EH (cell line): ENCODE measurements at regions not wholly inside any gene's neighbourhood (a gene's known extent, or its start where the extent isn't known, plus 50 kb on each side); places are given as distances from the start of the nearest gene placed in this dataset.

Experiments
- DNase-seq: peaks from one replicate; pipeline ENCODE4 v3.0.0-alpha.2; 2015; ENCODE audit warnings: low read depth

DNA sequence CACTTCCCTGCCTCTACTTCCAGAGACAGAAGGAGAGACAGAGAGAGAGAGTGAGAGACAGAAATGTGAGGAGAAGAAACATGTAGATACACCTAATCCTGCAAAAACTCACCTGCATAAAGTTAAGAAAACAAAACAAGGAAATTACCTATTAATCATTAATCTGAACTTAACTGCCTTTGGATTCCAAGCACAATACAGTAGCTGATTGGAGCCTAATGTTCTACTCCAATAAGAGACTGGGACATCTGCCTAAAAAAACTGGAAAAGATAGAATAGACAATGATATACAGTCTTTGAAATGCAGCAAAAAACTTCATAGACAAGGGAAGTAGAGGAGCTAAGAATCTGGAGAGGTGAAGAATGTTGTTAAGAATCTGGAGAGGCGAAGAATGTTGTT is 910.2 kb upstream of the SLC10A2 start:
- no peak for DNase-seq

- DNase-seq, result no peak
Measured at GRCh38 chr13:103973740-103974139, 907.5 kb upstream of the SLC10A2 start.

GRCh38 chr13:103969520-103970050 is 903.4 kb upstream of the SLC10A2 start:
- no peak for DNase-seq

DNA sequence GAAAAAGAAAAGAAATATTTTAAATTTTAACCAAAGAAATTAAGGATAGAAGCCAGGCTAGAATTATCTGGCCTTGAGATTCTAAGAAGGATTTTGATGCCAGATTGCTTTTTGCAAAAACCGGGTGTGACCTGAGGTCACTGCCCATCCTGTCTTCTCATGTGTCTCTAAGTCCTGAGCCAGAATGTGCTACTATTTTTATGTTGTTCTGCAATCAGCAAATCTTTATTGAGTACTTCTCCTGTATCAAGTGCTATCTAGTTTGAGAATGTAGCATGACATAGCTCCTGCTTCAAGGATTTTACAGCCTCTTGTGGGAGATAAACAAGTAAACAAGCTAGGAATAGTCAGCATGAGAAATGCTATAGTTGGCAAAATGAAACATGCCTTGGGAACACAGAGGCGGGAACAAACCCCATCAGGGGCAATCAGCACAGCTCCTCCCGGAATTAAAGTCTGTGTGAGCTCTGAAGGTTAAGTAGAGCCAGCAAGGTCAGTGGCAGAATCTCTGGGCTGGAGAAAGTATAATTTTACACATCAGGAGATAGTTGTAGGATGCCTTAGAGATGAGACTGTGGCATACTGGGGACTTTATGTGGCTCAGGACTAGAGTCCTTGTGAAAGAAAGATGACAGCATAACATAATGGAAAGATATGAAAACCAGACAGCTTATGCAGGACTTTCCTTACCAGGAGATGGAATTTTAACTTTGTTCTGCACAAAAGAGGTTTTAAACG is 899.5 kb upstream of the SLC10A2 start:
- no peak for DNase-seq

DNA sequence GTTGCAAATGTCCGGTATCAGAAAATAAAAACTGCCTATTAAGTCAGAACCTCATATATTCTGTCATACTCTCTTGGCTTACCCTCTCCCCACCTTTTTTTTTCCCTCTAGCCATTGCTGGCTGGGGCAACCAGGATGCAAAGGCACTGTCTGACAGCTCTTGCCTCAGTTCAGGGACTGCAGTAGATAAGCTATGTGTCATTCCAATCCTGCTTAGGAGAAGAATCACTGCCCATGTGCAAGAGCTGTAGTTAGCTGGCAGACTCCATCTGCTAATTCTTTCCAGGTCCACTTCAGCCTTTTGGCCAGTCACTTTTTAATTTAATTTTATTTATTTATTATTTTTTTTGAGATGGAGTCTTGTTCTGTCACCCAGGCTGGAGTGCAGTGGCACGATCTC is 895.6 kb upstream of the SLC10A2 start:
- DNase-seq, result no peak

GRCh38 chr13:103961129-103961528 is 894.9 kb upstream of the SLC10A2 start:
- no peak for DNase-seq

DNA sequence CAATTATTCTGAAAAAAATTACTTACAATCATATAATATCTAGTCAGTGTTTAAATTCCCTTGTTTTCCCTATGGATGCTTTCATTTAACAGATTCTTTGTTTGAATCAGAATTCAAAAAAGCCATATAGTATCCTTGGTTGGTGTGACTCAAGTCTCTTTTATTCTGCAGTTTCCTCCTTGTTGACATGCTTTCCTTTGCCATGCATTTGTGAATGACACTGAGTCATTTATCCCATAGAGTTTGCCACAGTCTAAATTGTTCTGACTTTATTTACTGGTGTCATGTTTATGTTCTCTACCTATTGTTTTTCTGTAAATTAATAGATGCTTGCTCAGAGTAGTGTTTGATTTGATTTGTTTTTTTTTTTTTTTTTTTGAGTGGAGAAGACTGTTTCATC is 893.8 kb upstream of the SLC10A2 start:
- DNase-seq, result no peak

- DNase-seq, result no peak
Measured at GRCh38 chr13:103958691-103959090, 892.5 kb upstream of the SLC10A2 start.

DNA sequence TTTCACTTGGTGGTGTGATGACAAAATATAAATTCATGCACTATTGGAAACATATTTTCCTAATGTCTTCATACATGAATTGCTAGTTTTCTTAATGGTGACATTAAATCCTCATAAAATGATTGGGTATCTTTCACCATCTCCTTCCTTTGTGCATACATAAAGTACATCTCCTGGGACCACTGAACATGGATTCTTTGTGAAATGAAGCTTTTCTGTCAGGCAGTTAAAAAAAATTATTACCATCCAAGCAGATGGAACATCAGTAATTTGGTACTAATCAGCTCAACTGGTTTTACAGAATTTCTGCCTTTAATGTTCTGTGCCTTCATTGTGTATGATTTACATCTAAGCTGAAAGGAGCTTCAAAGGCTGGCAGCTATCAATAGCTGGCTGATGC is 891.7 kb upstream of the SLC10A2 start:
- DNase-seq, result no peak

DNA sequence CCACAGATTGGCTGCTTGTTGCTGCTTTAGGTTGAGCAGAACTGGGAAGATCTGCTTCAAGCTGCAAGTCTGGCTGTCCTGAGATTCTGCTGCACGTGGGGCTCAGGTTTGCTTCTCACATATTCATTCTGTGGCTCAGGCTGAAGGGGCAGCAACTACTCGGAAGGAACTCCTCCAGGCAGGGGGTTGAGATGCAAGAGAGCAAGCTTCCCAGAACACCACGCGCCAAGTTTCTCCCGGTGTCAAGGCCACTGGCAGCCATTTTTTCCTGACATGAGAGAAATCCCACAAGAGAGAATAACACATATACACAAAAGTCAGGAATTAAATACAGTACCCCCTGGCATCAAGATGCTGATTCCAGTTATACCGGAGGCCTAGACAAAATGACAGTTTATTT is 887.6 kb upstream of the SLC10A2 start:
- no peak for DNase-seq

DNA sequence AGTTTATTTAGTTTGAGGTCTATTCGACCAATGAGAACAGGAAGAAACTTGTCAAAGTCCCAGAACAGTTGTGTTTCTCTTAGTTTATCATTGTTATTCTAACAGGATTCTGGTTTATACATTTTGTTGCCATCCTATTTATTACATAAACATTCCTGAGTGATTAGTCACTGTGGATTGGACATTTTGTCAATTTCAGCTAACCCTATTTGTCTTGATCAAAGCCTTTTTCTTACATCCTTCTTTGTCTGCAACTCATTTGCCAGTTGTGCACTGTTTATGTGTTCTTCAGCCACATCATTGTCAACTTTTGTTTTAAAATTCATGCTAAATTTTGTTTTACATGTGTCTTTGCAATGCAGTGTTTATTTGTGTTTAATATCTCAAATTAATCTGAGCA is 886.0 kb upstream of the SLC10A2 start:
- no peak for DNase-seq

DNA sequence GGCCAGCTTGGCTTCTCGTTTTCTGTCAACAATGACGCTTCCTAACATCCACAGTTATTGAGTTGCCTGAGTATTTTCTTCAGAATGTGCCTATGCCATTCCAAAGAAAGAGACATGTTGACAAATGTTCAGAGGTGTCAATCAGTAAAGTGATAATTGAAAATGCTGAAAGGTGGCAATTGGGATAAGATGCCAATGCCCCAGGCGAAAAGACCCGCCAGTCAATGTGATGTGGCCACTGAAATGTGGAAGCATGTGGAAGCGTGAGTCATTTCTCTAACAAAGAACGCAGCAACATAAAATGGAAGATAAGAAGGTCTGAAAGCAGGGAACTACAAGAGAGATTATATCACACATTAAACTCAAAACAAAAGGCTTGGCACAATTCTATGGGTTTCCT is 882.2 kb upstream of the SLC10A2 start:
- no peak for DNase-seq

- no peak for DNase-seq
Measured at GRCh38 chr13:103945836-103946235, 879.6 kb upstream of the SLC10A2 start.

GRCh38 chr13:103941506-103942140 is 875.4 kb upstream of the SLC10A2 start:
- DNase-seq, result no peak

DNA sequence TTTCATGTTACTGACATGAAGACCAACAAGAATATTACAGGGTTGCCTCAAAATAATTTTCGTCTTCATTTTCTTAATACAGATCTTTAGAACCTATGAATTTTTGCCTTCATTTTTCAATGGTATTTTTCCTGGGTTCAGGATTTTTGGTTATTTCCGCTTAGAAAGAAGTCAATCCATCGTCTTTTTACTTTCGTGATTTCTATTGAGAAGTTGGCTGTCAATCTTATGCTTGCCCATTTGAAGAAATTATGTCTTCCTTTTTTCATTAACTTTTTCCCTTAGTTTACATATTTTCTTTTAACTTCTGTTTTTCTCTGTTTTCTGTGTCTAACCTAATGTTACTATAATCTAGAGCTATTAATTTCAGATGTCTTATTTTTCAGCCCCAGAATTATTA is 868.9 kb upstream of the SLC10A2 start:
- no peak for DNase-seq

DNA sequence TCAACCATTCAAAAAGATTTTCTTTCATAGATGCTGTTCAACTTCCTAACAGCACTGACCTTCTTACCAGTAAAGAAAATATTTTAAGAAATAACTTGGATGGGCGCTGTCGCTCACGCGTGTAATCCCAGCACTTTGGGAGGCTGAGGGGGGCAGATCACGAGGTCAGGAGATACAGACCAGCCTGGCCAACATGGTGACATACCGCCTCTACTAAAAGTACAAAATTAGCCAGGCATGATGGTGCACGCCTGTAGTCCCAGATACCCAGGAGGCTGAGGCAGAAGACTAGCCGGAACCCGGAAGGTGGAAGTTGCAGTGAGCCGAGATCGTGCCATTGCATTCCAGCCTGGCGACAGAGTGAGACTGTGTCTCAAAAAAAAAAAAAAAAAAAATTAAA is 865.7 kb upstream of the SLC10A2 start:
- DNase-seq, result no peak

GRCh38 chr13:103931331-103931845 is 865.2 kb upstream of the SLC10A2 start:
- DNase-seq, result no peak

GRCh38 chr13:103926118-103926517 is 859.9 kb upstream of the SLC10A2 start:
- no peak for DNase-seq

DNA sequence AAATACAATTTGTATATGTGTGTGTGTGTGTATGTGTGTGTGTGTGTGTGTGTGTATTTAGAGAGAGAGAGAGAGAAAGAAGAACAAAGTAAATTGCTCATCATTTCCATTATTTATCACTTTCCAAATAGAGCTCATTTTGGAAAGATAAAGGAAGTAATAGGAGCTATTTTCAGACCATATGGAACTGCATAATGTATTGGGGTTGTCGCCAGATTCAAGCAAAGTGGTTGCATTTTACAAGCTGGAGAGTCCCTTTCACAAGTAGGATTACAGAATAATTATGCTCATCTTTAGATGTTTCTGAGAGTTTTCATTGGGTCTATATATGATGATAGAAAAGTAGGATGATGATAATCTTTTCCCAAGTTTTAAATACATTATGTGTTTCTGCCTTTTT is 842.7 kb upstream of the SLC10A2 start:
- no peak for DNase-seq

- no peak for DNase-seq
Measured at GRCh38 chr13:103908274-103908673, 842.1 kb upstream of the SLC10A2 start.

GRCh38 chr13:103903790-103904189 is 837.6 kb upstream of the SLC10A2 start:
- no peak for DNase-seq

GRCh38 chr13:103898481-103898880 is 832.3 kb upstream of the SLC10A2 start:
- DNase-seq, result no peak

DNA sequence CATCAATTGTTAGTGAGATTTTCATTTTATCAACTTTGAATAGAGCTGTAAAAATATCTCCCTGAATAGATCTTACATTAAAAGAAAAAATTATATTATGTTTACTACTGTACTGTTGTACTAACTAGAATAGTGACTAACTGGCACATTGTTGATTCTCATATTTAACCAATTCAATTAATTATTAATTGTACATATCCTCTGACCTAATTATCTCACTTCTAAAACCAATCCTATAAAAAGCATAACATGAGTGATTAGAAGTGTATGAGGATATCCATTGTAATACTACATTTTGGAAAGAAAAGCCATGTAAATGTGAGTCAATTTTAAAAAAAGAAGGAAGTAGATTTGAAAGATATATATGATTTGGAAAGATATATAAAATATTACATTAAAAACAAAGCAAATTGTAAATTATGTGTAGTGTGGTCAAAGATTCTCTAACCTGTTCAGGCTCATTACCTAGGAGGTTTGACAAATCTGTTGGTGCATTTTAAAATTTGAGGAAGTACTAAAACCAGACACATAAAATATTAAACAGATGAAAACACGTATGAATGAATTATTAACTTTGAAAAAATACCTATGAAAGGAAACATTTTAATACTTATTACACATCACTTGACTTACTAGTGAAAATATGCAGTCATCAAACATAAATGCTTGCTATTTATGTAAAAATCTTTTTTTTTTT is 829.8 kb upstream of the SLC10A2 start:
- DNase-seq, result no peak
